OCI-LY1 (cell line): ENCODE measurements at regions not wholly inside any gene's neighbourhood (a gene's known extent, or its start where the extent isn't known, plus 50 kb on each side); places are given as distances from the start of the nearest gene placed in this dataset.

Source experiments
- EZH2 ChIP-seq: fragments of 200-600 bp; sonication (generic), shearing (Covaris generic); IDR thresholded peaks from 2 replicates; pipeline ENCODE4 v1.8.0; 2017; ENCODE audit warnings: borderline replicate concordance, mixed run types, mild to moderate bottlenecking, antibody characterized with exemption, low read length, moderate library complexity, mixed read lengths
- TF ChIP-seq, protein P1 (sequence below): fragments of 200-600 bp; sonication (generic), shearing (Covaris generic); IDR thresholded peaks from 2 replicates; pipeline ENCODE4 v1.5.1; 2017; ENCODE audit warnings: mild to moderate bottlenecking, antibody characterized with exemption, low read length, moderate library complexity, mixed read lengths

DNA sequence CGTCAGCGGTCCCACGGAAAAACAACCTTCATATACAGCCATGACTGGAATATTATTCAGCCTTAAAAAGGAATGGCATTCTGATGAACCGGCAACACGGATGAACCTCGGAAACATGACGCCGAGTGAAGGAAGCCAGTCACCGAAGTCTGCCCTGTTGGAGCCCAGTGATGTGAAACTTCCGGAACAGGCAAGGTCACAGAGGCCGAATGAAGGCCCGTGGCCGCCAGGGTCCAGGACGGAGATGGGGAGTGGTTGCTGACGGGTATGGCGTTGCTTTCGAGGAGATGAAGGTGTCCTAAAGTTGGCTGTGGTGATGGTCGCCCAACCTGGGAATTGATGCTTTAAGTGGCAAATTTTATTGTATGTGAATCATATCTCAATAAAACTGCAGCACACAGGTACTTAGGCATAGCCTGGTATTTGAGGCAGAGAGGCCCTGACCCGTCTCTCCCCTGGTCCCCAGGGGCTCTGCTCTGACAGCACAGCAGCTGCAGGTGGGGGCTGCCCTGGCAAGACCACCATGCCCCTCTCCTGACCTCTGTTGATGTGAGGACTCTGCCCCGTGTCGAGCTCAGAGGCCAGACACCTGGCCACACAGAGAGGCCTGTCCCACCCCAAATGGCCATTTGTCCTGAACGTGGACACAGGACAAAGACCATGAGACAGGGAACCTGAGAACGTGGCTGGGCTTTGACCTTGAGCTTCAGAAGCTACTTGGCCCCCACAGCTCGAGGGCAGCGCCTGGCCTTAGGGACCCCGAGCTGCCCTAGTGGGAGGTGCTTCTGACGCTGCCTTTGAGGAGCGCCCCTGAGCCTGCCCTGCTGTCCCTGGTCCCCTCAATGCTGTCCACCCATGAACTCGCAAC lies 1090.8 kb downstream of the BRD1 start:
- TF ChIP-seq, protein P1, sequence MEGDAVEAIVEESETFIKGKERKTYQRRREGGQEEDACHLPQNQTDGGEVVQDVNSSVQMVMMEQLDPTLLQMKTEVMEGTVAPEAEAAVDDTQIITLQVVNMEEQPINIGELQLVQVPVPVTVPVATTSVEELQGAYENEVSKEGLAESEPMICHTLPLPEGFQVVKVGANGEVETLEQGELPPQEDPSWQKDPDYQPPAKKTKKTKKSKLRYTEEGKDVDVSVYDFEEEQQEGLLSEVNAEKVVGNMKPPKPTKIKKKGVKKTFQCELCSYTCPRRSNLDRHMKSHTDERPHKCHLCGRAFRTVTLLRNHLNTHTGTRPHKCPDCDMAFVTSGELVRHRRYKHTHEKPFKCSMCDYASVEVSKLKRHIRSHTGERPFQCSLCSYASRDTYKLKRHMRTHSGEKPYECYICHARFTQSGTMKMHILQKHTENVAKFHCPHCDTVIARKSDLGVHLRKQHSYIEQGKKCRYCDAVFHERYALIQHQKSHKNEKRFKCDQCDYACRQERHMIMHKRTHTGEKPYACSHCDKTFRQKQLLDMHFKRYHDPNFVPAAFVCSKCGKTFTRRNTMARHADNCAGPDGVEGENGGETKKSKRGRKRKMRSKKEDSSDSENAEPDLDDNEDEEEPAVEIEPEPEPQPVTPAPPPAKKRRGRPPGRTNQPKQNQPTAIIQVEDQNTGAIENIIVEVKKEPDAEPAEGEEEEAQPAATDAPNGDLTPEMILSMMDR: no peak
- TF ChIP-seq EZH2: no peak
